ENCODE measurements at regions not wholly inside any gene's neighbourhood (a gene's known extent, or its start where the extent isn't known, plus 50 kb on each side); places are given as distances from the start of the nearest gene placed in this dataset.

DNA sequence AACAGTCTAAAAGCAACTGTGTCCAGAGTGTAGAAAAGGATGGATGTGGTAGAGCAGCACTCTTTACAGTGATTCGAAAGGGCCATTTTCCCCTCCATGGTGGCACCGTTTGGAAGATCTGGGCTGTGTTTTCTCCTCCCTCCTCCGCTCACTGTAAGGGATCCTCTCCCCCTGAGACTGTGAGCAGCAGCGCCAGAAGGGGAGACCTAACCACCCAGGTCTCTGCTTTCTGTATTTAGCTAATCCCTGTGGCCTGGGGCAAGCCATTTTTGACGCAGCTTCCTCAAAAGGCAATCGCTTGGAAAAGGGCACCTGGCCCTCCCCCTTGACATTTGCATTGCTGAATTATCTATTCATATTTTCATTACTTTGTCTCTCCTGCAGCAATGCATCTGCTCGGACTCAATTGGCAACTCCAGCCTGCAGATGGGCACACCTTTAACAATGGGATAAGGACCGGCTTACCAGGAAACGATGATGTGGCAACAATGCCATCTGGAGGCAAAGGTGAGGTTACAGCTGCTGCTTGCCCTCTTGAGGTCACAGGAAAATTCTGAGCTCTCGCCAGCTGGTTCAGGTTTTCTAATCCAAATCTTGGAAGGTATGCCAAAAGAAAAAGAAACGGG, 244.3 kb upstream of the WWC1 start:
- no peak overlapping the region for H3K4me3 ChIP-seq (replicated peaks in 1 of 3; ENCODE audit: insufficient read depth in 1 of 3, low read depth in 2 of 3, low read length in 3 of 3)
- H3K27me3 ChIP-seq (ENCODE audit: control insufficient read depth in 1 of 2, insufficient read depth in 2 of 2, low read length in 2 of 2), result peaks cover 0 to 2% of the 10 kb centered on the region in 2 experiments; a peak in 1 of 5 replicates
- H3K4me2 ChIP-seq (ENCODE audit: low read depth, low read length), result no peak overlapping the region
- FAIRE-seq, result peak; percentile 72
- no peak overlapping the region for H3K9ac ChIP-seq (ENCODE audit: insufficient read depth, low read depth, low read length)
- no TSS peak for BruUV-seq (replicated peaks)
- H3K36me3 ChIP-seq (replicated peaks in 1 of 2; ENCODE audit: control insufficient read depth in 1 of 2, insufficient read depth in 2 of 2, low read length in 2 of 2), result no peaks in the 10 kb centered on the region
- no peak overlapping the region for H3K27ac ChIP-seq (ENCODE audit: extremely low read length, insufficient read depth, low read length)
- H4K20me1 ChIP-seq (ENCODE audit: insufficient read depth, low read length), result no peaks in the 10 kb centered on the region
- WGBS (ENCODE audit: low lambda C conversion rate), result 2% methylated on average over 11 of the region's 11 CpGs
- in situ Hi-C loops (cut with HindIII; ENCODE audit: extremely low pct_ligation_motif_present, low pct_unique_long_range_greater_than_20kb) (no loop called here), intact Hi-C loops (cut with micrococcal nuclease; ENCODE audit: unreplicated experiment) (loop anchor here (1.0 kb wide), 1 partner anchor 324 kb away; no protein-coding TSS in a partner anchor)
- TF ChIP-seq ZNF296 (CRISPR knock-in tag; conservative IDR thresholded peaks at IDR 0.05) (no peak), ZNF614 (CRISPR knock-in tag; IDR thresholded peaks at IDR 0.05; ENCODE audit: borderline replicate concordance) (peak; percentile 44; the same call in 1 of the 2 replicates), ZNF562 (CRISPR knock-in tag; IDR thresholded peaks at IDR 0.05; ENCODE audit: borderline replicate concordance) (no peak), TCF7L2 (IDR thresholded peaks at IDR 0.05; ENCODE audit: low read depth, low read length) (no peak), ELF4 (CRISPR knock-in tag; IDR thresholded peaks at IDR 0.05; ENCODE audit: borderline replicate concordance) (no peak), STAG1 (CRISPR knock-in tag; IDR thresholded peaks at IDR 0.05) (peak; percentile 88), RAD21 (CRISPR knock-in tag; IDR thresholded peaks at IDR 0.05) (peak; percentile 61), CBFB (CRISPR knock-in tag; IDR thresholded peaks at IDR 0.05) (no peak), ZNF850 (CRISPR knock-in tag; conservative IDR thresholded peaks at IDR 0.05) (no peak), NR2F6 (IDR thresholded peaks at IDR 0.05) (no peak), NR2F6 (CRISPR knock-in tag; IDR thresholded peaks at IDR 0.05) (peak; percentile 46), SMC3 (IDR thresholded peaks at IDR 0.05; ENCODE audit: low read length) (peak; percentile 57; the same call in 1 of the 2 replicates)
- TF ChIP-seq, protein P1, sequence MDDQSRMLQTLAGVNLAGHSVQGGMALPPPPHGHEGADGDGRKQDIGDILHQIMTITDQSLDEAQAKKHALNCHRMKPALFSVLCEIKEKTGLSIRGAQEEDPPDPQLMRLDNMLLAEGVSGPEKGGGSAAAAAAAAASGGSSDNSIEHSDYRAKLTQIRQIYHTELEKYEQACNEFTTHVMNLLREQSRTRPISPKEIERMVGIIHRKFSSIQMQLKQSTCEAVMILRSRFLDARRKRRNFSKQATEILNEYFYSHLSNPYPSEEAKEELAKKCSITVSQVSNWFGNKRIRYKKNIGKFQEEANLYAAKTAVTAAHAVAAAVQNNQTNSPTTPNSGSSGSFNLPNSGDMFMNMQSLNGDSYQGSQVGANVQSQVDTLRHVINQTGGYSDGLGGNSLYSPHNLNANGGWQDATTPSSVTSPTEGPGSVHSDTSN (CRISPR knock-in tag; IDR thresholded peaks at IDR 0.05; ENCODE audit: borderline replicate concordance), result no peak
- TF ChIP-seq, protein P2, sequence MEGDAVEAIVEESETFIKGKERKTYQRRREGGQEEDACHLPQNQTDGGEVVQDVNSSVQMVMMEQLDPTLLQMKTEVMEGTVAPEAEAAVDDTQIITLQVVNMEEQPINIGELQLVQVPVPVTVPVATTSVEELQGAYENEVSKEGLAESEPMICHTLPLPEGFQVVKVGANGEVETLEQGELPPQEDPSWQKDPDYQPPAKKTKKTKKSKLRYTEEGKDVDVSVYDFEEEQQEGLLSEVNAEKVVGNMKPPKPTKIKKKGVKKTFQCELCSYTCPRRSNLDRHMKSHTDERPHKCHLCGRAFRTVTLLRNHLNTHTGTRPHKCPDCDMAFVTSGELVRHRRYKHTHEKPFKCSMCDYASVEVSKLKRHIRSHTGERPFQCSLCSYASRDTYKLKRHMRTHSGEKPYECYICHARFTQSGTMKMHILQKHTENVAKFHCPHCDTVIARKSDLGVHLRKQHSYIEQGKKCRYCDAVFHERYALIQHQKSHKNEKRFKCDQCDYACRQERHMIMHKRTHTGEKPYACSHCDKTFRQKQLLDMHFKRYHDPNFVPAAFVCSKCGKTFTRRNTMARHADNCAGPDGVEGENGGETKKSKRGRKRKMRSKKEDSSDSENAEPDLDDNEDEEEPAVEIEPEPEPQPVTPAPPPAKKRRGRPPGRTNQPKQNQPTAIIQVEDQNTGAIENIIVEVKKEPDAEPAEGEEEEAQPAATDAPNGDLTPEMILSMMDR (CRISPR knock-in tag; IDR thresholded peaks at IDR 0.05), result peak; percentile 76
- TF ChIP-seq, protein P3, sequence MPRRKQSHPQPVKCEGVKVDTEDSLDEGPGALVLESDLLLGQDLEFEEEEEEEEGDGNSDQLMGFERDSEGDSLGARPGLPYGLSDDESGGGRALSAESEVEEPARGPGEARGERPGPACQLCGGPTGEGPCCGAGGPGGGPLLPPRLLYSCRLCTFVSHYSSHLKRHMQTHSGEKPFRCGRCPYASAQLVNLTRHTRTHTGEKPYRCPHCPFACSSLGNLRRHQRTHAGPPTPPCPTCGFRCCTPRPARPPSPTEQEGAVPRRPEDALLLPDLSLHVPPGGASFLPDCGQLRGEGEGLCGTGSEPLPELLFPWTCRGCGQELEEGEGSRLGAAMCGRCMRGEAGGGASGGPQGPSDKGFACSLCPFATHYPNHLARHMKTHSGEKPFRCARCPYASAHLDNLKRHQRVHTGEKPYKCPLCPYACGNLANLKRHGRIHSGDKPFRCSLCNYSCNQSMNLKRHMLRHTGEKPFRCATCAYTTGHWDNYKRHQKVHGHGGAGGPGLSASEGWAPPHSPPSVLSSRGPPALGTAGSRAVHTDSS (CRISPR knock-in tag; conservative IDR thresholded peaks at IDR 0.05), result no peak
- no peaks in the 10 kb centered on the region for H3K9me3 ChIP-seq (ENCODE audit: low read length)
- ChIA-PET POLR2A (interaction anchor here (1.2 kb wide), 1 partner anchor 23 kb away, joined by 3 read pairs; no protein-coding TSS in a partner anchor), CTCF (ENCODE audit: low intra/inter-chr PET ratio, low total read pairs) (interaction anchor here (1.4 to 1.9 kb wide), 2 partner anchors 322 to 324 kb away, joined by 3 to 20 read pairs; no protein-coding TSS in a partner anchor)
- DNase-seq (ENCODE audit: low spot score), result peak; percentile 43
- ATAC-seq, result peak; percentile 92
- H2AFZ ChIP-seq (ENCODE audit: low read length), result no peak overlapping the region
- no peaks in the 10 kb centered on the region for H3K79me2 ChIP-seq (ENCODE audit: insufficient read depth, low read length)
- H3K4me1 ChIP-seq (ENCODE audit: insufficient read depth, low read length), result no peaks in the 10 kb centered on the region
